NCI-H1092 treated with DMSO at 0.1 percent for 48 hours (cell line): ENCODE measurements at regions not wholly inside any gene's neighbourhood (a gene's known extent, or its start where the extent isn't known, plus 50 kb on each side); places are given as distances from the start of the nearest gene placed in this dataset.
A peak's percentile ranks its signal among the peaks of the same experiment; 100 is the strongest.

Experiments used
- DNase-seq: peaks from one replicate; lab custom pipeline; 2025; lab: John Stamatoyannopoulos, UW

DNA sequence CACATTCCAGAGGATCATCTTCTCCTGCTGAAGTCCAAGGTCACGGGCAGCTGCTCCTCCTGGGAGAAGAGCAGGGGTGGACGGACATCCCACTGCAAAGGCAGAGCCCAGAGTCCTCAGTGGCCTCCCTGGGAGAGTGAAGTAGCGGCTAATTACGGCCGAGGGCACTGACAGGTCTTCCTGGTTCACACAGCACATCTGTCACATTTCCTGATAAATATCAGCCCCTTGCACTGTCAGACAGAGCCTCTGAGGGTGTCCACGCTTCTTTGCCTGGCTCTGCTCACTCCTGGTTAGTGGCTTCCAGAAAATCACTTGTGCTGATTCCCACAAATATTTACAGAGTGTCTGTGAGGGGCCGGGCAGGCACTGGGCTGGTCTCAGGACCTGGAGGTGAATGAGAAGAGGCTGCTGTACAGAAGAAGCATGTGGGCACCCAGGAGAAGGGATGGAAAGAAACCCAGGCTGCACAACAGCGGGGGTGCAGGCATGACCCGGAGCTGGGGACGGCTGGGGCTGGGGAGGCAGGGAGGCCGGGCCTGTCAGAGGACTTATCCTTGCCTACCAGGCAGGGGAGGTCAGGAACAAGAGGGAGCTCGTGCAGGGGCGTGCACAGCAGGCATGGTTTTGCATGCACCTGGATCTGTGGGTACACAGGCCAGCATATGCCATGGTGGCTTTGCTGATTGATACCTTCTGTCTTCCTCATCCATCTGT, 258.2 kb upstream of the TNRC6C start:
- DNase-seq, result no peak

- no peak for DNase-seq
Observed at GRCh38 chr17:77701996-77702395, 256.5 kb upstream of the TNRC6C start.

DNA sequence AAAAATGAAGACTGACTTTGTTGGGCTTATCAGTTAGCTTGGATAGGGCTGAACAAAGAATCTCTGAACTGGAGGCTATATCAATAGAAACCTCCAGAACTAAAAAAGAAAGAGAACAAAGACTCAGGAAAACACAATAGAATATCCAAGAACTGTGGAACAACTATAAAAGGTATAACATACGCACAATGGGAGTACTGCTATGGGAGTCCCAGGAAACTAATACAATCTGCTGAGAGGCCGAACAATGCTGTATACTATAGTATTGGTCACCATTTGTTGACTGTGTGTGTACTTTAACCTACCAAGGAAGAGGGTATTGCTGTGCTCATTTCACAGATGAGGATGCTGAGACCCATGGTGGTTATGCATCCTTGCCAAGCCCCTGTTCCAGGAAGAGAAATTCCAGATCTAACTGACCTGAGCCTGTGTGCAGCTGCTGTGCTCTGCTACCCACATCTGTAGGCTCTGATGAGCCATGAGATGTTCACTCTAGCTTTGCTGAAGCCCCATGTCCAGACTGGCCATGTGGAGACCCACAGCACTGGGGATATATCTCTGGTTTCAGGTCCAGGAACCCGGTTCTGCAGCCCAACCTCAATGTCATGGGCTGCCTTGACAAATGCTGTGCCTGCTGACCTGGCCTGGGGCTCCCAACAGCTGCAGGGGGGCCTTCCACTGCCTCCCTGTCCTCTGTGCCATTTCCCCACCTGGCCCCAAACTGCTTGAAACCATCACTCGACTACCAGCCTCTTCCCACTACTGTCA, 254.3 kb upstream of the TNRC6C start:
- no peak for DNase-seq

DNA sequence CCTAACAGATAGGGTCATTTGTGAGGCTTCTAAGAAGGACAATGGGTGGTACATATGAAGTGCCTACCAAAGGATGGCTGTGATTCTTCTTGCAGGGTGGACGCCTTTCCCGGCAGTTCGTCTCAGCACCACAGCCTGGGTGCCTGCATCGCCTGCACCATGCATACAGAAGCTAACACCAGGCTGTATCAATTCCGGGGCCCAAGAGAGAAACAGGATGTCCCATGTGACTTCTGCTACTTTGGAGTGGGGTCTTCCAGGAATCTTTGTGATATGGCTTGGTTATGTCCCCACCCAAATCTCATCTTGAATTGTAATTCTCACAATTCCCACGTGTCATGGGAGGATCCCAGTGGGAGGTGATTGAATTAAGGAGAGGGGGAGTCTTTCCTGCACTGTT, 251.6 kb upstream of the TNRC6C start:
- no peak for DNase-seq

DNA sequence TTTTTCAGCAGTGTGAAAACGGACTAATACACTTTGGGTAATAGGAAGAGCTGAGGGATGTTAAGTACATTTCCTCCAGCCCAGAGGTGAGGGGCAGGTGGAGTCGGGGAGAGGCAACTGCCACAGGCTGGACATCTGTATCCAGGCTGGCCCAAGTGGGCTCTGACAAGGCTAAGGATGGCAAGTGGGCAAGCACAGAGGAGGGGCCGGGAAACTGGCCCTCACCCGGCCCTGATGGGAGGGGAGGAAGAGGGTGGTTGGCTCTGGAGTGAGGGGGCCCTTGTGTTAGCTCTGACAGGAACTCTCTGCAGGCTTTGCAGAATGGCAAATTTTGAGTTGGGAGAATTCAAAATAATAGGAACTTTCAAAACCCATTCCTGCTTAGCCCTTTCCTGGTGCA, 251.0 kb upstream of the TNRC6C start:
- DNase-seq, result no peak

- no peak for DNase-seq
Observed at GRCh38 chr17:77708049-77708448, 250.5 kb upstream of the TNRC6C start.

DNA sequence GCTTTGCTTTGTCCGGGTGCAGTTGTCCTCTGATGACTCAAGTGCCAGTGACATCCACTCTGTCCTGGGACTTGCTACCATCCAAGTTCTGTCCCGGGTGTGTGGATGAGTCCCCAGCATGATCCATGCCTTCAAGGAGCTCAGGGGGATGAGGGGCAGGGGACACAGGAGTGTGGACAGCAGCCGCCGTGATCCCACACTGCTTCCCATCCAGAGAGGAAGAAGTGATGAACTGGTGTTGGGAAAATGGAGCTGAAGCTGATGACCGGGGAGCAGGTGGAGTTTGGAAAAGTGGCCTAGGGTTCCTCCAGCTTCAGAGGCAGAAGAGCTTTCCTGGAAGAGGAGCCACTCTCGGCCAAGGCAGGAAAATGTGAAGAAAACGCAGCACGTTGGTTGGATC, 249.6 kb upstream of the TNRC6C start:
- no peak for DNase-seq

GRCh38 chr17:77709594-77709993, 248.9 kb upstream of the TNRC6C start:
- no peak for DNase-seq

- DNase-seq, result no peak
Observed at GRCh38 chr17:77712578-77712977, 245.9 kb upstream of the TNRC6C start.

- no peak for DNase-seq
Observed at GRCh38 chr17:77716289-77716926, 242.1 kb upstream of the TNRC6C start.

DNA sequence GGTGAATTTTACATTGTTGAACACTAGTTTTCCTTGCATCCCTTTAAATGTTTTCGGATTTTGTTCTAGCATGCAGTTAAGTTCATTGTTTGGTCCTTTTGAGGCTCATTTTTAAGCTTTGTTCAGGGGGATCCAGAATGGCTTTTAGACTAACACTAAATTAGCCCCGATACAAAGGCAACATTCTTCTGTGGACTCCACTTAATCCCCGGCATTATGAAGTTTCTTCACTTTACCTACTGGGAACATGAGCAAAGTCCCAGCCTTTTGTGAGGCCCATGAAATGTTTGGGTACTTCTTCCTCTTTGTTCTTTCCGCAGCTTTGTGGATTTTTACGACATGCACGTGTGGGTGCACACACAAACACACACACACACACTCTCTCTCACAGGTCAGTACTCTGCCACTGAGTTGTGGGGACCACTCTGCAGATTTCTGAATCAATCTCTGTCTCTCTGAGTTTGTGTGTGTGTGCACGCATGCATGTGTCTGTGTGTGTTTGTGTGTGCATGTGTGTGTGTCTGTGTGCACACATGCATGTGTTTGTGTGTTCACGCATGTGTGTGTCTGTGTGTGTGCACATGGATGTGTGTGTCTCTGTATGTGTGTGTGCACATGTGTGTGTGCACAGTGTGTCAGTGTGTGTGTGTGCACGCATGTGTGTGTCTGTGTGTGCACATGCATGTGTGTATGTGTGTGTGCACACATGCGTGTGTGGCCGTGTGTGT, 240.4 kb upstream of the TNRC6C start:
- no peak for DNase-seq

DNA sequence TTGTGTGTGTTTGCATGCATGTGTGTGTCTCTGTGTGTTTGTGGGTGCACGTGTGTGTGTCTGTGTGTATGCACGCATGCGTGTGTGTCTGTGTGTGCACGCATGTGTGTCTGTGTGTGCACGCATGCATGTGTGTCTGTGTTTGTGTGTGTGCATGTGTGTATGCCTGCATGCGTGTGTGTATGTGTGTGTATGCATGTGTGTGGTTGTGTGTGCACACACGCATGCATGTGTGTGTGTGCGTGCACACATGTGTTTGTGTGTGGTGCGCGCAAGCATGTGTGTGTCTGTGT, 239.9 kb upstream of the TNRC6C start:
- DNase-seq, result no peak

DNA sequence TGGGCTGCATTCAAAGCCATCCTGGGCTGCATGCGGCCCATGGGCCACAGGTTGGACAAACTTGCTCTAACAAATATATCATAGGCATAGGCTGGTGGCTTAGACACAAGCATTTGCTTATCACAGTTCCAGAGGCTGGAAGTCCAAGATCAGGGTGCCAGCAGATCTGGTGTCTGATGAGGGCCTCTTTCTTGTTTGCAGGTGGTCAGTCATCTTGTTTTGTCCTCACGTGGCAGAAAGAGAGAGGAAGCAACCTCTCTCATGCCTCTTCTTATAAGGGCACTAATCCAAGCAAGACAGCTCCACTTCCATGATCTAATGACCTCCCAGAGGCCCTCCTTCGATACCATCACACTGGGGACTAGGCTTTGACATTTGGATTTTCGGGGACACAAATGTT, 238.7 kb upstream of the TNRC6C start:
- DNase-seq, result no peak

GRCh38 chr17:77720946-77721845, 237.3 kb upstream of the TNRC6C start:
- no peak for DNase-seq

GRCh38 chr17:77721846-77722160, 236.7 kb upstream of the TNRC6C start:
- DNase-seq, result no peak

DNA sequence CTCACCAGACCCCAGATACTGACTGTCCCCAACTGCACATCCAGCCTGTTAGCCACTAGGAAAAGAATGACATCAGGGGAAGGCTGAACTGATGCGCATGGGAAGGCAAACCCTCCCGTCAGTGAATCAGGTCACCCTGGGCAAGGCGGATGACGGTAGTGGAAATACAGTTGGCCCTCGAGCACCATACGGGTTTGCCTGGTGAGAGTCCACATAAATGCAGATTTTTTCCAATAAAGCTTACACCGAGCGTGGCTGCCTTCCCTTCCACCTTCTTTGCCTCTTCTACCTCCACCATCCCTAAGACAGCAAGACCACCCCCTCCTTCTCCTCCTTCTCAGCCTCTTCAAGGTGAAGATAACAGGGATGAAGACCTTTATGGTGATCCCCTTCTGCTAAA, 236.1 kb upstream of the TNRC6C start:
- DNase-seq, result no peak

DNA sequence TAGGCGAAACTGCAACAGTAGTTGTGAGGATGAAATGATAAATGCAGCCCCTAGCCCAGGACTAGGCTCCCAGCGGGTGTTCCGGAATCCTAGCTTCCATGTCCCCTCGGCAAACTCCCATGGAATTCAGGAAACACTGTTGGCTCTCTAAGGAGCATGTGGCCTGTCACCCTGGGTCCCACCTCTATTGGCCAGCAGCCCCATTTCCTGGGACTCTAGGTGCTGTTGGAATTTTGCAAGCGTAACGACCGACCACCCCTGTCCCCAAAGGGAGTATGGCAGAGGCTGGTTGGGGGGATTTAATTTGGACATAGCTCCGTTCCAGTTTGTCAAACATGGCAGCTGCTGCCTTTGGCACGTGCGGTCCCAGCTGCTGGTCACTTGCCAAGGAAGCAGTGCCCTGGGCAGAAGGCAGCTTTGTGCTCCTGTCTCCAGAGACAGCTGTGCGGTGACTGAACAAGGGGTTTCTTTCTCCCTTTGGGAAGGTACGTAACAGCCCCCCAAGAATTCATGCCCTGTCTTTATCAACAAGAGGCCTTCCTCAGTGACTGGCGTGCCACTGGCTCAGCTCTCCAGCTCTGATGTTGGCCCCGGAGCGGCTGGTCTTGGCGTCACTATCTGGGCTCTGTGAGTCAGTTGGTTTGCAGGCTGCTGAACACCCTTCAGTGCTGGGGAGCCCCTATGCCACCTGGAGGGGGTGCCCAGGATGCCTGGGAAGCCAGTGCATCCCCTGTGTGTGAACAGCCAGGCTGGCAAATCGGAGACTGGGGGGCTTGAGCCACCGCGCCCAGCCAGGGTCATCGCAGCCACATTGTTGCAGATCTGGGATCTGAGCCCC, 235.2 kb upstream of the TNRC6C start:
- peak; percentile 62 for DNase-seq

DNA sequence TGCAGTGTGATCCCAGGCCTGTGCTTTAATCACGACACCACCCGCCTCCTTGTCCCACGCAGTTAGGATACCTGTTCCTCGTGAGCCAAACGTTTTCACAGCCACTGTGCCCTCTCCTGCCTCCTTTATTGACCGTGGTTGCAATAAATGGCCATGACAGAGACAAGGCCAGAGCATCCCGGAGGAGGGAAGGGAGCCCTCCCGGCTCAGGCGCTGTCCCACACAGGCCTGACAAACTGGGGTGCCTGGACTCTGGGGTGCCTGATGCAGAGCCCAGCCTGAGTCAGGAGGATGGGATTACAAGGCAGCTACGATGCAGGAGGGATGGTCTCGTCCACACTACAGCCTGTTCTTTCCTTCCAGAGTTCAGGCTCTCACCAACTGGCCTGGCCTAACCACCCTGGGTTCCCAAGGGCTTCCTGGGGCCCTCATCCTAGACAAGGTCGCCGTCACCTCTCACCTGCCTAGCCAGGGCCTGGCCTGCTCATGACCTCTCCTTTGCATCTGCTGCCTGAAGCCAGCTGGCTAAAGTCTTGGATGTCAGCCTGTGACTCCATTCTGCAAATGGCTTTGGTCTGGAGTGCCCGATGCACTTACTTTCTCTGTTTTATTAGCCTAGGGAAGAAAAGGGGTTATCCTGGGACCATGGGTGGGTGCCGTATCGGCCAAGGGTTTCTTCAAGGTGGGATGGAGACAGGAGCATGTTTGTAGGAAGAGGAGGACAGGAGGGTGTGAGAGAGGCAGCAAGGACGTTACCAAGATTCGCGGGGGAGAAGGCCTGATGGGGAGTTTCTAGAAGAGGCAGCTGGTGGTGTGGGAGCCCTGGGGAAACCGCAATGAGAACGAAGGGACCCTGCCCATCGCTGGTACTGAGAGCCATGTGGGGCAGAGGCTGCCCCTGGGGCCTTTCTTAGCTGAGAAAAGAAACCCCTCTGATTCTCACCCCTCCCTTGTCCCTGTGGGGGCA, 234.3 kb upstream of the TNRC6C start:
- DNase-seq, result peak; percentile 28

DNA sequence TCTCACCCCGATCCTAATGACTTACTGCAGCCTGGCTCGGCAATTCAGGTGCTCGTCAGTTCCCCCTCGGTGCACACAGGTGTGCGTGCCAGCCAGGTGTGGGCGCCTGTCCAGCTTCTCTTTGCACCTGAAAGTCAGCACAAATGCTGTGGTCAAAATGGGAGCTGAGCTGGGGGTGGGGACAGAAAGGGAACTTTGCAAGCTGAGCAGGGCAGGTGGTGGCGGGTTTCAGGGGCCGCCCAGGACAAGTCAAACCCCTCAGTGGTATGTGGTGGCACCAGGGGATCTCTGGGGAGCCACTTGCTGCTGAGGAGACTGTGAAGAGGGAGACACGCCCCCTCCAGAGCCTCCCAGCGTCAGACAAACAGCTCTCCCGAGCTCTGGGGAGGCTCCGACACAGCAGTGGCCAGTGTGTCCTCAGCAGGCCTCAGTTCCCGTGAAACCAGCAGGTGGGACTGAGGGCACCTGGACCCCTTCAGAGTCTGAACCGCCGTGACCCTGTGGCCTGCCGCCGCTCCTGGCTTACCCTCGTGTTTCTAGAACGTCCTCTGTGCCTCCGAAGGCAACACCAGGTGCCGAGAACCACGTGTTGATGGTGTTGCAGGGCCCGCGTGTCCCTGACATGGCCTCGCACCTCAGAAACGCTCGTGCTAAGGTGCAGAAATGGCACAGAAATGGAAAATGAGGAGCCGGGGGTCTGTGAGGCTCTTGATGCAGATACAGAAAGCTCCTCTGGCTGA, 233.5 kb upstream of the TNRC6C start:
- no peak for DNase-seq
